Medulla oblongata (tissue), 1 donor: ENCODE measurements at regions not wholly inside any gene's neighbourhood (a gene's known extent, or its start where the extent isn't known, plus 50 kb on each side); places are given as distances from the start of the nearest gene placed in this dataset.
"Not testable (repeated sequence)": the region's sequence is repeated elsewhere in the genome, so short reads cannot be mapped to it uniquely, and the experiment has no call there.

Experiments used
- DNase-seq: peaks from one replicate; pipeline ENCODE4 v3.0.0-alpha.2; 2015; ENCODE audit errors: extremely low spot score

- no peak for DNase-seq
Measured at GRCh38 chr13:56396318-56396717, 744.4 kb upstream of the PRR20A start.

GRCh38 chr13:56400774-56401173, 739.9 kb upstream of the PRR20A start:
- no peak for DNase-seq

- DNase-seq: no peak
Measured at GRCh38 chr13:56412856-56413255, 727.9 kb upstream of the PRR20A start.

GRCh38 chr13:56424246-56424645, 716.5 kb upstream of the PRR20A start:
- DNase-seq: no peak

- DNase-seq: no peak
Measured at GRCh38 chr13:56457535-56458190, 683.1 kb upstream of the PRR20A start.

GRCh38 chr13:56459286-56459685, 681.4 kb upstream of the PRR20A start:
- DNase-seq: no peak

- DNase-seq: no peak
Measured at GRCh38 chr13:56501750-56502149, 639.0 kb upstream of the PRR20A start.

GRCh38 chr13:56510836-56511235, 629.9 kb upstream of the PRR20A start:
- DNase-seq: no peak

GRCh38 chr13:56512336-56512735, 628.4 kb upstream of the PRR20A start:
- not testable (repeated sequence) for DNase-seq

- no peak for DNase-seq
Measured at GRCh38 chr13:56515441-56515840, 625.3 kb upstream of the PRR20A start.

- no peak for DNase-seq
Measured at GRCh38 chr13:56528040-56528790, 612.5 kb upstream of the PRR20A start.

- no peak for DNase-seq
Measured at GRCh38 chr13:56530096-56530495, 610.6 kb upstream of the PRR20A start.

GRCh38 chr13:56547921-56548320, 592.8 kb upstream of the PRR20A start:
- not testable (repeated sequence) for DNase-seq

GRCh38 chr13:56558698-56559320, 581.9 kb upstream of the PRR20A start:
- no peak for DNase-seq

GRCh38 chr13:56561327-56561726, 579.4 kb upstream of the PRR20A start:
- DNase-seq: no peak

GRCh38 chr13:56563663-56564062, 577.1 kb upstream of the PRR20A start:
- no peak for DNase-seq

- no peak for DNase-seq
Measured at GRCh38 chr13:56586976-56587375, 553.7 kb upstream of the PRR20A start.

GRCh38 chr13:56615572-56615971, 525.1 kb upstream of the PRR20A start:
- no peak for DNase-seq

GRCh38 chr13:56622840-56623239, 517.9 kb upstream of the PRR20A start:
- no peak for DNase-seq

- not testable (repeated sequence) for DNase-seq
Measured at GRCh38 chr13:56628886-56629285, 511.8 kb upstream of the PRR20A start.

GRCh38 chr13:56631060-56631459, 509.7 kb upstream of the PRR20A start:
- not testable (repeated sequence) for DNase-seq

- no peak for DNase-seq
Measured at GRCh38 chr13:56653043-56653442, 487.7 kb upstream of the PRR20A start.

GRCh38 chr13:56659041-56659471, 481.7 kb upstream of the PRR20A start:
- no peak for DNase-seq
